Stimulated activated CD8-positive, alpha-beta memory T cell treated with anti-CD3 and anti-CD28 coated beads, Interleukin-15, amount 100 ng/mL, for 4 hours (primary cell): ENCODE measurements at regions not wholly inside any gene's neighbourhood (a gene's known extent, or its start where the extent isn't known, plus 50 kb on each side); places are given as distances from the start of the nearest gene placed in this dataset.
"Not testable (repeated sequence)": the region's sequence is repeated elsewhere in the genome, so short reads cannot be mapped to it uniquely, and the experiment has no call there.

Source experiments
- DNase-seq, 2 donors: peaks; one replicate each; pipeline ENCODE4 v3.0.0-alpha.2; 2020; ENCODE audit warnings: low read depth in 2 of 2

GRCh38 chr2:238599549-238600505 is 173.1 kb downstream of the ASB1 start:
- no peak for DNase-seq

GRCh38 chr2:238600506-238601432 is 174.0 kb downstream of the ASB1 start:
- no peak for DNase-seq

- no peak for DNase-seq
Measured at GRCh38 chr2:238601433-238602222, 174.9 kb downstream of the ASB1 start.

- no peak for DNase-seq
Measured at GRCh38 chr2:238602223-238602960, 175.7 kb downstream of the ASB1 start.

- DNase-seq, result no peak
Measured at GRCh38 chr2:238603596-238603995, 176.9 kb downstream of the ASB1 start.

- DNase-seq, result no peak
Measured at GRCh38 chr2:238606311-238606710, 179.6 kb downstream of the ASB1 start.

GRCh38 chr2:238613610-238614009 is 186.9 kb downstream of the ASB1 start:
- DNase-seq, result no peak

GRCh38 chr2:238614376-238614775 is 187.6 kb downstream of the ASB1 start:
- DNase-seq, result no peak

GRCh38 chr2:238615187-238615586 is 188.5 kb downstream of the ASB1 start:
- DNase-seq, result no peak

GRCh38 chr2:238616681-238617080 is 190.0 kb downstream of the ASB1 start:
- DNase-seq, result no peak

GRCh38 chr2:238618494-238619283 is 192.0 kb downstream of the ASB1 start:
- not testable (repeated sequence) for DNase-seq

GRCh38 chr2:238627899-238628298 is 201.2 kb downstream of the ASB1 start:
- DNase-seq, result no peak

- no peak for DNase-seq
Measured at GRCh38 chr2:238629064-238629463, 202.3 kb downstream of the ASB1 start.

- no peak for DNase-seq
Measured at GRCh38 chr2:238631491-238632180, 204.9 kb downstream of the ASB1 start.

GRCh38 chr2:238632181-238633060 is 205.7 kb downstream of the ASB1 start:
- DNase-seq, result no peak

- DNase-seq, result no peak
Measured at GRCh38 chr2:238633426-238634328, 206.9 kb downstream of the ASB1 start.

GRCh38 chr2:238634701-238635357 is 208.1 kb downstream of the ASB1 start:
- no peak for DNase-seq
